Stimulated activated CD8-positive, alpha-beta memory T cell treated with anti-CD3 and anti-CD28 coated beads, Interleukin-2, amount 100 ng/mL, for 48 hours (primary cell): ENCODE measurements at regions not wholly inside any gene's neighbourhood (a gene's known extent, or its start where the extent isn't known, plus 50 kb on each side); places are given as distances from the start of the nearest gene placed in this dataset.

Experiments used
- DNase-seq, 2 donors: peaks; one replicate each; pipeline ENCODE4 v3.0.0-alpha.2; 2020; ENCODE audit warnings: low read depth in 2 of 2

- no peak for DNase-seq
These were observed 1197.4 kb upstream of the ADGRL3 start for GRCh38 chr4:60002603-60003337.

- DNase-seq = no peak
These were observed 1186.5 kb upstream of the ADGRL3 start for GRCh38 chr4:60013464-60014184.

GRCh38 chr4:60016971-60017370 is 1183.2 kb upstream of the ADGRL3 start:
- DNase-seq = no peak

- DNase-seq = no peak
These were observed 1180.9 kb upstream of the ADGRL3 start for GRCh38 chr4:60019180-60019579.

GRCh38 chr4:60019946-60020345 is 1180.2 kb upstream of the ADGRL3 start:
- DNase-seq = no peak

GRCh38 chr4:60020389-60020788 is 1179.7 kb upstream of the ADGRL3 start:
- DNase-seq = no peak

GRCh38 chr4:60033826-60034225 is 1166.3 kb upstream of the ADGRL3 start:
- DNase-seq = no peak

- DNase-seq = no peak
These were observed 1165.8 kb upstream of the ADGRL3 start for GRCh38 chr4:60034361-60034760.

- no peak for DNase-seq
These were observed 1160.2 kb upstream of the ADGRL3 start for GRCh38 chr4:60039908-60040307.

GRCh38 chr4:60042231-60042652 is 1157.9 kb upstream of the ADGRL3 start:
- DNase-seq = no peak

GRCh38 chr4:60042941-60043340 is 1157.2 kb upstream of the ADGRL3 start:
- DNase-seq = no peak

- DNase-seq = no peak
These were observed 1121.1 kb upstream of the ADGRL3 start for GRCh38 chr4:60078984-60079383.

GRCh38 chr4:60081839-60082238 is 1118.3 kb upstream of the ADGRL3 start:
- no peak for DNase-seq

- DNase-seq = no peak
These were observed 1111.2 kb upstream of the ADGRL3 start for GRCh38 chr4:60088807-60089486.

GRCh38 chr4:60089546-60090273 is 1110.4 kb upstream of the ADGRL3 start:
- no peak for DNase-seq

- no peak for DNase-seq
These were observed 1103.5 kb upstream of the ADGRL3 start for GRCh38 chr4:60096676-60097075.

GRCh38 chr4:60116592-60116991 is 1083.5 kb upstream of the ADGRL3 start:
- DNase-seq = no peak

- no peak for DNase-seq
These were observed 1082.3 kb upstream of the ADGRL3 start for GRCh38 chr4:60117726-60118323.

- DNase-seq = no peak
These were observed 1077.3 kb upstream of the ADGRL3 start for GRCh38 chr4:60122820-60123219.

GRCh38 chr4:60128888-60129287 is 1071.2 kb upstream of the ADGRL3 start:
- DNase-seq = no peak

- no peak for DNase-seq
These were observed 1070.4 kb upstream of the ADGRL3 start for GRCh38 chr4:60129740-60130139.

GRCh38 chr4:60133375-60133774 is 1066.8 kb upstream of the ADGRL3 start:
- no peak for DNase-seq
